ENCODE measurements at regions not wholly inside any gene's neighbourhood (a gene's known extent, or its start where the extent isn't known, plus 50 kb on each side); places are given as distances from the start of the nearest gene placed in this dataset.

DNA sequence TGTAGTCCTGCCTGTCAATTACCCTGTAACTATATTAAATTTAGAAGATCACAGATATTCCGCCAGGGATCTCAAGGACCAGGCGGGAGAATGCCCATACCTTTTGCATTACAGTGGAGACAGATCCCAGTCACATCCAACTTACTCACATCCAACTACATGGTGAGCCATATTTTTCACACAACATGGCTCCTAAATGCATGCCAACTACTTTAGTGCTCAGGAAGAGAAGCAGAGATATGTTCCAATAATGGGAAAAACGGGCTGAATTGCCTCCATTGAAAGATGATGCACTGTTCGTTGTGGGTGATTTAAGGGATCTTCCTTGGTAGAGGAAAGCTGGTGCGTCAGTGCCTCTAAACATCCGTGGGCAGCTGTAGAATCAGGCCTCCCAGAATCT, 304.5 kb downstream of the CD83 start:
- Histone ChIP-seq H3K36me3 (no peaks in the 10 kb centered on the region), H3K4me1 (peaks cover 0 to 8% of the 10 kb centered on the region in 2 donors), H3K9me3 (no peaks in the 10 kb centered on the region), H3K27me3 (no peaks in the 10 kb centered on the region), H3K27ac (no peak overlapping the region), H3K4me3 (no peak overlapping the region)
- no peak for DNase-seq (ENCODE audit: low spot score)
- TF ChIP-seq, protein P1, sequence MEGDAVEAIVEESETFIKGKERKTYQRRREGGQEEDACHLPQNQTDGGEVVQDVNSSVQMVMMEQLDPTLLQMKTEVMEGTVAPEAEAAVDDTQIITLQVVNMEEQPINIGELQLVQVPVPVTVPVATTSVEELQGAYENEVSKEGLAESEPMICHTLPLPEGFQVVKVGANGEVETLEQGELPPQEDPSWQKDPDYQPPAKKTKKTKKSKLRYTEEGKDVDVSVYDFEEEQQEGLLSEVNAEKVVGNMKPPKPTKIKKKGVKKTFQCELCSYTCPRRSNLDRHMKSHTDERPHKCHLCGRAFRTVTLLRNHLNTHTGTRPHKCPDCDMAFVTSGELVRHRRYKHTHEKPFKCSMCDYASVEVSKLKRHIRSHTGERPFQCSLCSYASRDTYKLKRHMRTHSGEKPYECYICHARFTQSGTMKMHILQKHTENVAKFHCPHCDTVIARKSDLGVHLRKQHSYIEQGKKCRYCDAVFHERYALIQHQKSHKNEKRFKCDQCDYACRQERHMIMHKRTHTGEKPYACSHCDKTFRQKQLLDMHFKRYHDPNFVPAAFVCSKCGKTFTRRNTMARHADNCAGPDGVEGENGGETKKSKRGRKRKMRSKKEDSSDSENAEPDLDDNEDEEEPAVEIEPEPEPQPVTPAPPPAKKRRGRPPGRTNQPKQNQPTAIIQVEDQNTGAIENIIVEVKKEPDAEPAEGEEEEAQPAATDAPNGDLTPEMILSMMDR (IDR thresholded peaks at IDR 0.05) = no peak

DNA sequence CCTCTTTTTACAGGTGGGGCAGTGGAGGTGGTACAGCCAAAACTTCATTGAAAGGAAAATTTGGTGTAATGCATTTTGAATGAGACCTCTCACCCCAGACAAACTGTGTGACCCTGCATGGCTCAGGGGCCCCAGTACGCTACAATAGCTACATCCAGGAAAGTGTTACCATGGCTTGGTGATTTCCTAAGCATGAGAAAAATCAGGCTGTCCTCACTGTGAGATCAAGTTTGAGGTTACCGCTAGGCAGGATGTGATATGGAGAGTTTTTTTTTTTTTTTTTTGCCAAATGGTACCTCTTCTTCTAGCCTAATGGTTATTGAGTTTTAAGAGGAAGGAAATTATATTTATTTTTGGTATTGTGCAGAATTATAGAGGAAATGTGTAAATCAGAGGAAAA, 305.3 kb downstream of the CD83 start:
- Histone ChIP-seq H3K4me3 (no peak overlapping the region), H3K27ac (peak overlapping the region in 1 of 2 donors; percentile 20), H3K27me3 (no peaks in the 10 kb centered on the region), H3K4me1 (peaks cover 0 to 8% of the 10 kb centered on the region in 2 donors), H3K36me3 (no peaks in the 10 kb centered on the region), H3K9me3 (no peaks in the 10 kb centered on the region)
- DNase-seq (ENCODE audit: low spot score) = no peak
- TF ChIP-seq, protein P1 (IDR thresholded peaks at IDR 0.05) = no peak

DNA sequence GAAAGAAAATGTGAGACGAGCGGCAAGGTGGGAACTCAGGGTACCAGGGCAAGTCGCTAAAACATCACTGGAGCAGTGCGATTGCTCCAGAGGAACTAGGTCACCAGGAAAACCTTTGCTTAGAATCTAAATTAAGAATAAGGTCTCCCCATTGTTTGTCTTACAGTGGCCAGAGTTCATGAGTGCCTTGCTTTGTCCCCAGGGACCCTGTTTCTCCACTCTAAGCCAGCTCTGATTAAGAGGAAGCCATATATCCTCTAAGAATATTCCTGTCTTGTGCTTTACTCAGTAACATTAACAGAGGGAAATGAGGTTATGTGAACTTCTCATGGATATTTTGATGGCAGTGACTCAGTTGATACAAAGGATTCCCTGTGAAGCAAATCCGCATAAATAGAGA, 305.8 kb downstream of the CD83 start:
- TF ChIP-seq, protein P1 (IDR thresholded peaks at IDR 0.05) = no peak
- DNase-seq (ENCODE audit: low spot score) = no peak
- H3K27me3 ChIP-seq = no peaks in the 10 kb centered on the region
- no peaks in the 10 kb centered on the region for H3K9me3 ChIP-seq
- H3K27ac ChIP-seq = peak overlapping the region in 1 of 2 donors; percentile 20
- peaks cover 0 to 8% of the 10 kb centered on the region in 2 donors for H3K4me1 ChIP-seq
- H3K4me3 ChIP-seq = no peak overlapping the region
- no peaks in the 10 kb centered on the region for H3K36me3 ChIP-seq

DNA sequence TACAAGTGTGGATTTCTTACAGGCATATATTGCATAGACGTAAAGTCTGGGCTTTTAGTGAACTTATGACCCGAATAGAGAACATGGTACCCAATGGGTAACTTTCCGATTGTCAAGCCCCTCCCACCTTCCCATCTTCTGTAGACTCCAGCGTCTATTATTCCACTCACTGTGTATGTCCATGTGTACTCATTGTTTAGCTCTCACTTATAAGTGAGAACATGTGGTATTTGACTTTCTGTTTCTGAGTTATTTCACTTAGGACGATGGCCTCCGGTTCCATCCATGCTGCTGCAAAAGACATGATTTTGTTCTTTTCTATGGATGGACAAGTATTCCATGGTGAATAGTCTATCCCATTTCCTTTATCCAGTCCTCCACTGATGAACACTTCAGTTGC, 306.4 kb downstream of the CD83 start:
- Histone ChIP-seq H3K4me1 (peaks cover 0 to 8% of the 10 kb centered on the region in 2 donors), H3K4me3 (no peak overlapping the region), H3K27ac (peak overlapping the region in 1 of 2 donors; percentile 20), H3K27me3 (no peaks in the 10 kb centered on the region), H3K9me3 (no peaks in the 10 kb centered on the region), H3K36me3 (no peaks in the 10 kb centered on the region)
- DNase-seq (ENCODE audit: low spot score) = no peak
- TF ChIP-seq, protein P1 (IDR thresholded peaks at IDR 0.05) = no peak

DNA sequence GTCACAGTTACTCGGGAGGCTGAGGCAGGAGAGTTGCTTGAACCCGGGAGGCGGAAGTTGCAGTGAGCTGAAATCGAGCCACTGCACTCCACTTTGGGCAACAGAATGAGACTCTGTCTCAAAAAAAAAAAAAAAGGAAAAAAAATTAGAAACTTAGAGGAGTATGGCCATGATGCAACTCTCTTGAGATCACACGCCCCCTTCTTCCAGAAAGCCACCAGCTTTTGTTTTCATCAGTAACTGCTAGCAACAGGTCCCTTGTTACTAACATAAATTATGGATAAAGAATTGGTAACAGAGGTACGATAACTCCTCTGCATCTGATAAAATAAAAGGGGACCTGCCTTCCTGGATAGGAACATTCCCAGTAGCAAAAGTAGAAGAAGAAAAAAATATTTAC, 308.2 kb downstream of the CD83 start:
- no peak for DNase-seq (ENCODE audit: low spot score)
- TF ChIP-seq, protein P1 (IDR thresholded peaks at IDR 0.05) = no peak
- no peak overlapping the region for H3K4me3 ChIP-seq
- H3K27ac ChIP-seq = no peak overlapping the region
- H3K36me3 ChIP-seq = no peaks in the 10 kb centered on the region
- no peaks in the 10 kb centered on the region for H3K9me3 ChIP-seq
- H3K4me1 ChIP-seq = peaks cover 0 to 15% of the 10 kb centered on the region in 2 donors
- H3K27me3 ChIP-seq = no peaks in the 10 kb centered on the region

DNA sequence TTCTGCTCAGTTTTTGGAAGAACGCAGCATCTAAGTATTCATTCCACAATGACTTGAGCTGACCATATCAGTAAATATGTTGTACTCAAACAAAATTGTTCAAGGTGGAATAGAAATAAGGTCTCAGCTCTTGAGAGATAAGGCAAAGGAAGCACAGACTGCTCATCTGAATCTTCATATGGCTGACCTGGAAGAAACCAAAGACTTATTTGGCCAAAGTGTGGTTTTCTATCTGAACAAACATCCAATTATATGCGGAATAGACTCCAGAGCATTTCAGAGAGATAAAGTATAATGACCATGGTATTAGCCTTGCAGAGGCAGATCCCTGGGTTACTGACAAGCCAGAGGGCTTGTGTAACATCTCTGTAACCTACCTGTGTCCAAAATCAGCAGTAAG, 308.7 kb downstream of the CD83 start:
- no peak for DNase-seq (ENCODE audit: low spot score)
- Histone ChIP-seq H3K9me3 (no peaks in the 10 kb centered on the region), H3K4me3 (no peak overlapping the region), H3K4me1 (peaks cover 0 to 18% of the 10 kb centered on the region in 2 donors), H3K27me3 (no peaks in the 10 kb centered on the region), H3K27ac (no peak overlapping the region), H3K36me3 (no peaks in the 10 kb centered on the region)
- TF ChIP-seq, protein P1 (IDR thresholded peaks at IDR 0.05) = no peak

Data from right atrium auricular region (tissue), 2 donors.